GM06990 (cell line): ENCODE measurements at regions not wholly inside any gene's neighbourhood (a gene's known extent, or its start where the extent isn't known, plus 50 kb on each side); places are given as distances from the start of the nearest gene placed in this dataset.

Experiments used
- DNase-seq: peaks from one replicate; pipeline ENCODE4 v3.0.0-alpha.2; 2011; ENCODE audit not compliant: insufficient read length; ENCODE audit errors: extremely low read depth
- H3K27me3 ChIP-seq: replicated peaks from 2 replicates; pipeline ENCODE4 v1.6.0; 2011; ENCODE audit warnings: low read length; ENCODE audit not compliant: control insufficient read depth, insufficient read depth
- H3K36me3 ChIP-seq: 2 replicates; pipeline ENCODE4 v1.5.1; 2011; ENCODE audit warnings: low read length; ENCODE audit not compliant: control insufficient read depth, insufficient read depth
- H3K4me3 ChIP-seq: replicated peaks from 2 replicates; pipeline ENCODE4 v1.5.1; 2011; ENCODE audit warnings: low read depth, mild to moderate bottlenecking, control low read depth, low read length
- CTCF ChIP-seq: IDR thresholded peaks from 2 replicates; pipeline ENCODE4 v1.5.1; 2011; ENCODE audit warnings: low read length, control low read depth, mild to moderate bottlenecking, inconsistent platforms; ENCODE audit not compliant: insufficient read depth, poor library complexity, severe bottlenecking

- no peak overlapping the region for H3K4me3 ChIP-seq
- no peaks in the 10 kb centered on the region for H3K27me3 ChIP-seq
- H3K36me3 ChIP-seq = no peaks in the 10 kb centered on the region
- no peak for DNase-seq
- no peak for TF ChIP-seq CTCF
These were observed 133.9 kb upstream of the TPK1 start for GRCh38 chr7:144969787-144970186.

GRCh38 chr7:144960763-144961162 is 124.9 kb upstream of the TPK1 start:
- no peak for TF ChIP-seq CTCF
- DNase-seq = no peak
- Histone ChIP-seq H3K36me3 (no peaks in the 10 kb centered on the region), H3K27me3 (no peaks in the 10 kb centered on the region), H3K4me3 (no peak overlapping the region)

GRCh38 chr7:144957998-144958397 is 122.1 kb upstream of the TPK1 start:
- no peak for DNase-seq
- no peak for TF ChIP-seq CTCF
- no peaks in the 10 kb centered on the region for H3K27me3 ChIP-seq
- no peaks in the 10 kb centered on the region for H3K36me3 ChIP-seq
- no peak overlapping the region for H3K4me3 ChIP-seq

- Histone ChIP-seq H3K27me3 (no peaks in the 10 kb centered on the region), H3K36me3 (no peaks in the 10 kb centered on the region), H3K4me3 (no peak overlapping the region)
- DNase-seq = no peak
- TF ChIP-seq CTCF = no peak
These were observed 119.6 kb upstream of the TPK1 start for GRCh38 chr7:144955422-144955821.

GRCh38 chr7:144941127-144941526 is 105.3 kb upstream of the TPK1 start:
- no peak for DNase-seq
- no peak for TF ChIP-seq CTCF
- Histone ChIP-seq H3K36me3 (no peaks in the 10 kb centered on the region), H3K4me3 (no peak overlapping the region), H3K27me3 (no peaks in the 10 kb centered on the region)

- no peaks in the 10 kb centered on the region for H3K36me3 ChIP-seq
- H3K27me3 ChIP-seq = no peaks in the 10 kb centered on the region
- no peak for DNase-seq
- TF ChIP-seq CTCF = no peak
- no peak overlapping the region for H3K4me3 ChIP-seq
These were observed 101.3 kb upstream of the TPK1 start for GRCh38 chr7:144937199-144937598.
